CD4-positive, alpha-beta T cell treated with Interleukin-15 for 1 hour (primary cell): ENCODE measurements at regions not wholly inside any gene's neighbourhood (a gene's known extent, or its start where the extent isn't known, plus 50 kb on each side); places are given as distances from the start of the nearest gene placed in this dataset.

ENCODE experiments used
- DNase-seq: peaks from one replicate; pipeline ENCODE4 v3.0.0-alpha.2; 2020

DNA sequence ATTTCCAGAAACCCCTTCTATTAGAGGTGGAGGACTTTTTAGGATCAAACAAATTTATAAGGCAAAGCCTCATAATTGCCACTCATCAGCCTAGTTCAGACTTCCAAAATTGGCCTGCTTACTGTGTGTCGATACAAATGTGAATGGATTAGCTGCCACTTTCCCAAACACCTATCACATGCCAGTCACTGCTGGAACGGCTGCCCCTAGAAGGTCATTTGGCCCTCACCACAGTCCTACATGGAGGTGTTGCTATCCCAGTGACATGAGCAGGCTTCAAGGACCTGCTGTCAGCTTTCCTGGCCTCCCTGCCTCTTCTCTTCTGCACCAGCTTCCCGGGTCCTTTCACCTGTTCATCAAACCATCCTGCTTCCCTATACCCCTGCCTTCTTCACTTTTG, 279.2 kb upstream of the SKOR2 start:
- DNase-seq: no peak

DNA sequence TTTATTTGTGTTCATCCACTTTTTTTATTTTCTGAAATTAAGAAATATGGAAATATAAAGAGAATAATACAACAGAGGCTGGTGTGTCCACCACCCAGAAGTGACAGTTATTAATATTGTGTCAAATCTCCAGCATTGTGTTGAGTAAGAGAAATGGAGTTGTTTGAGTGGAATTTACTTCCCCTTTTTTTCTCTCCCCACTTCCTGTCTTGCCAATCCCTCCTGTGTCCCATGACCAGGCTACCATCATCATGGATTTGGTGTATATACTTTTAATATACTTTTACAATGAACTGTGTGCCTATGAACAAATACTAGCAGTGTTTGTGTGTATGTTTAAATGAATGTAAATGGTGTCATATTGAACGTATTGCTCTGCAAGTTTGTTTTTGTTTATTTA, 276.9 kb upstream of the SKOR2 start:
- DNase-seq: no peak

DNA sequence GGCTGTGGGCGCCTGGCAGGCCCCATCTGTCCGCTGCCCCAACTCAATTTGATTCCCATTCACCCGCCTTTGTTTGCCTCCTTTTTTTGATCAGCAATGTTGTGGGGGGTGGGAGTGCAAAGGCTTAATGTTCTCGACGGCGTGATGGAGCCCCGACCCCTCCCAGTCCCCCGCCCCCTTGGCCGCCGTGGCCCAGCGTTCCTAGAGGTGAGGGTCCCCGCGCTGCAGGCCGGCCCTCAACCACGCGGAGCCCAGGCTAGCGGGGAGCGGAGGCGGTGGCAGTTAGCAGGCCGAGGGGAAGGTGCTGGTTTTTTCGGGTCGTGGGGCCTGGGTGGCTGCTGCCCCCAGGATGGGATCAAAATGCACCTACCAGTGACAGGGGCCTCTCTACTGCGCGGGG, 274.7 kb upstream of the SKOR2 start:
- DNase-seq: no peak

DNA sequence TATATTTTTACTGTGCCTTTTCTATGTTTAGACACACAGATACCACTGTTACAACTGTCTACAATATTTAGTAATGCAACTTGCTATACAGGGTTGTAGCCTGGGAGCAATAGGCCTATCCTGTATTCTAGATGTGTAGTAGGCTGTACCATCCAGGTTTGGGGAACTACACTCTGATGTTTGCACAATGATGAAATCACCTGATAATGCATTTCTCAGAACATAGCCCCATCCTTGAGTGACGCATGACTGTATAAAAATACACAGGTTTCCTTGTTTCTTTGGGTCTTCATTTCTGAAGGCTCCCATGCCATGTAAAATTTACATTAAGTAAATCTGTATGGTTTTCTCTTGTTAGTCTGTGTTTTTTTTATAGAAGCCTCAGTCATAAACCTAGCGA, 270.9 kb upstream of the SKOR2 start:
- DNase-seq: no peak

DNA sequence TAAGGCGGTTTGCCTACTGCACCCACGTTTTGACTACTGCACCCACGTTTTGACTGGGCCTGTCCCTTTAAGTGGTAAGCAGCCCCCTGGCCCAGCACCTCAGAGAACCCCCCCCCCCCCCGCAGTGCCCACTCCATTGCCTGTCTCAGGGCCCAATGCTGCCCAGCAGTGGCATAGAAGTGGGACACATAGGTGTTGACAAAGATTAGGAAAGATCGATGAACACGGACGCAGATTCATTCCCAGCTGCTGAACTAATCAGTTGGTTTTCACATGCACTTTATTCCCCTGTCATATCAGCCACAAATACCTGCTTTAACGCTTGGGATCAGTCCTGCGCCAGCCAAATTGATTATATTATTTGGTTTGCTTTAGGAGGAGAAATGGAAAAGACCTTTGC, 268.8 kb upstream of the SKOR2 start:
- no peak for DNase-seq

DNA sequence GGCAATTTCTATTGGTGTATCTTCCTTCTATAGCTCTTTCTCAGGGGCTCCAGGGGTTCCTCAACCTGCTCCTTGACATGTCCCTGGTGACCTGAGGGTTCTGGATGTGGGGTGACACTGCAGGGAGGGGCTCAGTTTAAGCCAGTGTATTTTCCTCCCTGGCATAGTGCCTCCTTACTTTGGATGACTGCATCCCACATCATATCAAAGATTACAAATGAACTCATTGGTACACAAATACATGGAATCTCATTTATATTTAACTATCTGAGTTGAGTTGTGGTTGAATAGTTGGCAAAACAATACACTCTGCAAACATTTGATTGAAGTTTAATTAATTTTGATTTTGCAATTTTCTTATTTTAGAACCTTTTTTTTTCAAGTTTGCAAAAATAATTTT, 268.2 kb upstream of the SKOR2 start:
- no peak for DNase-seq

DNA sequence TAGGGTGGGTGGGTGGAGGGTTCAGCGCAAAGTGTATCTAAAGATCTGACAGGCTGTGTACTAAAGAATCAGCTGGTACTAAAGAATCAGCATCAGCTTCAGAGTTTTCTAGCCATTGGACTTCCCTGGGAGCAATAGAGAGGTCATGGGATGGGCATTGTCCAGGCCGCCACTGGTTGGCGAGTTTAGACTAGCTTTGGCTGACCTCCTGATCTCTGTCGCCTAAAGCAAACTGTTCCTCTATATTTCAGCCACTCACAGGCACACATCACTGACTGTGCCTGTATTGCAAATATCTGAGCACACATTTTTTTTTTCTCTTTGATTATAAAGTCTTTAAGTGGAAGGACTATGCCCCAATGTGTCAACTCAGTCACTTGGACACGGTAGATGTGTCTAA, 267.8 kb upstream of the SKOR2 start:
- no peak for DNase-seq

DNA sequence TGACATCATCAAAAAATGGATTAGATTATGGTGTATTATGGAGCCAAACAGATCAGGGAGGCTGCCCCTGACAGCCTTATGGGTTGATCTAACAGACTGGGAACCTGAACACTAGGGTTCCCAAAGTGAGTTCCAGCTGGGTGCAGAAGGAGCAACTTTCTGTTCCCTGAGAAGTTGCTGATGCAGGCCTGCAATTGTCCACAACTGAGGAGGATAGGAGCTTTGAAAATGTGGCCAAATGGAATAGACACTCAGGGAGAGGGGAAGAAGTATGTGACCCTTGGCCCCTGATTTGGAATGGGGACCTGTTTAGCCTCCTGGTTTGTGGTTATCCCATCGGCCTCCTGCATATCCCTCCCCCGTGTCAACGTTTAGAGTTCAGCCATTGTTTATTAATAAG, 262.2 kb upstream of the SKOR2 start:
- no peak for DNase-seq

DNA sequence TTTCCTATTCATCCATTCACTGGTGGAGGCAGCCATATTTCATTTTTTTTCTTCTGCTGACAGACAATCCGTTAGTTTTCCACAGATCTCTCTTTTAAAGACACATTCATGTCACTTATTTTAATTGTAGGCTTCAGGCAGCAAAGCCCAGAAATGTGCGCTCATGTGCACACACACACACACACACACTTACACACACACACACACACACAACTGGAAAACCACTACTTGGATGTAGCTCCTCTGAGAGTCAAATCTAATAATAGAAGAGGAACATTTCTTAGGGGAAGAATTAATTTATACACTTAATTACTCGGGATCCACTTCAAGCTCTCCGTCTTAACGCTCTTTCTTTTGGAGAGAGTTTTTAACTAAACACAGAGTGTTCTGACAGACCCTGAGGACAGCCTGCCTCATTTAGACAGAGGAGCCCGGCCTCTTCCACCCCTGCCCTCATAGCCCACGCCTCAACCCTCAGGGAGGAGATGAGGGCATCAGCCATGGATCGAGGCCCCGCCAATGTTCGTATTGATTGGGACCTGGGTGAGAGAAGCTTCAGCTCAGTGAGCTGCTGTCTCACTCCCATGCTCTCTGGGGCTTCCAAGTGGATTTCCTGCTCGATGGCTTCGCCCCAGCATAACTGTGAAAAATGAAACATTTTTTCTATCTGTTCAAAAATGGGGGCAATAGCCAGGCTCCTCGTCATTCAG, 261.4 kb upstream of the SKOR2 start:
- no peak for DNase-seq

DNA sequence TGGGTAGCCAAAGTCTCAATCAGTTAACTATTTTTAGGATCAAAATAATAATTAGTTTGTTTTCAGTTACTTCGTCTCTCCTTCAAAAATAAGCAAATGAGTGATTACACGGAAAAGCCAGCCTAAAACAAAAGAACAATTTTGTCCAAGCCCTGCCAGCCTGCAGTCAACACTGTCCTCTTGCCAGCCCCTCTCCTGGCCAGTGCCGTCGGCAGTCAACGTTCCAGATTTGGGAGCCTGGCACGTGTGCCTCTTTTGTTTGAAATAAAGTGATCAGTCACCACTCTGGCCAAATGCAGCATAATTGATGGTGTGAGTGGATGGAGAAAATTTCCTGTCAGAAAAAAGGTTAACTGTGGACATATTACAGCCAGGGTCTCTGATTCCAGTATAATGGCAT, 260.6 kb upstream of the SKOR2 start:
- DNase-seq: no peak

DNA sequence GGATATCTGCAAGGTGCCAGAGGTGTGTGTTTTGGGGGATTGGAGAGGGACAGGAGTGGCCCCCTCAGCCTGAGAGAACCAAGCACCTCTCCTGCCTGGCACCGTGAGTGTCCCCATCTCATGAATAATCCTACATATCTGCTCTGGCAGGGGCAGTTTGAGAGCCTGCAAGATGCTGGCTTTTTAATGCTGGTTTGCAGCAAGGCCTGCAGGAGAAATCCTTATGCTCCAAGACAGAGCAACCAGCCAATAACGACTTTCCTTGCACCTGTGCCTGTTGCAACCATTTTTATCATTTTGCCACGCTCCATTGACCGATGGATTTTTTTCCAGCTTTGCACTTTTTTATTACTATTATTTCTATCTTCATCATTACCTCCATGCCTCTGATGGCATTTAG, 259.4 kb upstream of the SKOR2 start:
- no peak for DNase-seq

DNA sequence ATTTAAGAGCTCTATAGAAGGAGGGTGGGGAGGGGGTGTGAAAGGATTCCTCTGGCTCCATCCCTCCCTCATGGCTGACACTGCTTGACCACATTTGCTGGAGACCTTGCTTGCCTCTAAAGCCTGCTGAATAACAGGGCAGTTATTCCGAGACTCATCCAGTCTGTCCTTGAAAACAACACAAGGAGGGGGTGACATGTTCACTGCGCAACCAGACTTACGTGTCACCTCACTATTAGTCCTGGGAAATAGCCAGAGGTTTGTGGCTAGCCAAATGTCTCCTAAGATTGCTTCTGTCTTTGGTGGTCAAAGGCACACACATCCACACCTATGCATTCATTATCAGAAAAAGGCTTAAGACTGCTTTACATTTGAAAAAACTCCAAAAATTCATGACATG, 256.2 kb upstream of the SKOR2 start:
- no peak for DNase-seq

DNA sequence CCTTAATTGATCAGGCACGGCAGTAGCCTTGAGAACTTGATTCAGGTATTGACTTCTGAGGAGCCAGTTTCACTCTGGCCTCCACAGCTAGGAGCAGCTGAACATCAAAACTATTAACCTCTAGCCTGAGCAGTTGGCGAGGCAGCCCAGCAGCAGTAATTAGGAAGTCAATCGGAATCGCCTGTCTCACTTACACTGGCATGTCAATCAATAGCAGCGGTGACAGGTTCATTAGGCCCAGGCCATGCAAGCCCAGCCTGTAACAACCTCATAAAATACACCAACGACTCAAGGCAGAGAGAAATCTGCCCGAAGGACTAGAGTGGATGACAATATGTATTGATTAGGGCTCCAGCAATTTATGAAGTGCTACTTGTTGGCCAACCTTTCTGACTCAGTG, 255.4 kb upstream of the SKOR2 start:
- no peak for DNase-seq

DNA sequence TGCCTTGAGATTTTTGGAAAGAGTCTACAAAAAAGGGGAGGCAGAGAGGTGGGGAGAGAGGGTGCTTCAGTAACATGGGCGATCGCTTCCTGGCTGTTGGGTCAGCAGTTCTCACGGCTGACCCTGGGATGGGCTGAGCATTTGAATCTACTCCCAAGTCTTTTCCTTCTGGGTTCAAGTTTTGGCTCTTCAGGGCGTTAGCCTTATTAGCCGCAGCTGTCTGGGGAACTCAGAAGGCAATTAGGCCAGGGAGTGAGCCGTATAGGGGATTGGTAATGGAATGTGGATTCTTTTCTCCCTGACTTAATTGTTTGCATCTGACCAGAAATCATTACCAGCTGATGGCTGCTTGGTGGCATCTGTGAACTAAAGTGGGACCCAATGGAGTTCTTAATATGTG, 250.5 kb upstream of the SKOR2 start:
- no peak for DNase-seq

DNA sequence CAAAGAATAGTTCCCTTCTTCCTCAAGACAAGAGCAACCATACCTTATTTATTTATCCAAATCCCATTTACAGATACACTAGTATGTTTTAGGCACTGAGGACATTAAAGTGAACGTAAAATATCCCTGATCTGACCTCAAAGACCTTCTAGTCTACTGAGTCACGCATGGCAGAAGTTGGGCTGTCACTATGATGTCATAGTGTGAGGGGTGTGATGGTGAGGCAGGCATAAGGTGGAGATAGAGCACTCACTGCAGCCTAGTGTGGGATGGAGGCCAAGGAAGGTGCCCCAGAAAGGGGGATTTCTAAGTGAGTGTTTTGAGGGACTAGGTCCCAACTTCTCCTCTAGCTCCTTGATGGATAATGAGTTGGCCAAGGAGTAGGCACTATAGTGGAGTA, 249.5 kb upstream of the SKOR2 start:
- DNase-seq: no peak

DNA sequence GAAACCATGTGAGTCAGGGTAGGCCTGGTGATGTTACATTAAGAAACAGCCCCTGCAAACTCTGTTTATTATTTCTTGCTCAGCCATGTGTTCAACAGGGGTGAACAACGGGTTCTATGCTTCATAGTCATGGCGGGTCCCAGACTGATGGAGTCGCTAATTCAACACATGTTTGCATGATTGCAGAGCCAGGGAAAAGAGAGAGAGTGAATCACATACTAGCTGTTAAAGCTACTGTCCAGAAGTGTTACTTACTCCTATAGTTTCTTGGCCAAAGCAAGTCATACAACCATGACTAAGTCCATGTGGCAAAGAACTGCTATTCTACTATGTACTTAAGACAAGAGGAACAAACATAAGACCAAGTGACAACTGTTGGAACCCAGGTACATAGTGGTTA, 241.2 kb upstream of the SKOR2 start:
- DNase-seq: no peak

DNA sequence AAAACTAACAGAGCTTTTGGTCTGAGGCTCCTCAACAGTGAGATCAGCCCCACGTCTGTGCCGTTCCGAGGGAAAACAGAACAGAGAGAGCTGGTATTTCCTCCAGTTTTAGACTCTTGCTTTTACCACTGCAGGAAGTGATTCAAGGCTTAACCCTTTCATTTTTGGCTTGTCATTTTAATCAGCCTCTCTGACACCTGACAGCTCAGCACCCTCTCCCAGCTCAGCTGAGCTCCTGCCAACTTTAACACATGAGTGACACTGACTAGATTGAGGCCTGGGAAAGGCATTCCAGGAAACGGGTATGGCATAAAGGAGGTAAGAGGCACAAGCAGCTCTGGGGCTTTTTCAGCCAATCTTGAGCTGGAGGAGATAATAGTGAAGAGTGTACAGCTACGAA, 239.4 kb upstream of the SKOR2 start:
- DNase-seq: no peak

DNA sequence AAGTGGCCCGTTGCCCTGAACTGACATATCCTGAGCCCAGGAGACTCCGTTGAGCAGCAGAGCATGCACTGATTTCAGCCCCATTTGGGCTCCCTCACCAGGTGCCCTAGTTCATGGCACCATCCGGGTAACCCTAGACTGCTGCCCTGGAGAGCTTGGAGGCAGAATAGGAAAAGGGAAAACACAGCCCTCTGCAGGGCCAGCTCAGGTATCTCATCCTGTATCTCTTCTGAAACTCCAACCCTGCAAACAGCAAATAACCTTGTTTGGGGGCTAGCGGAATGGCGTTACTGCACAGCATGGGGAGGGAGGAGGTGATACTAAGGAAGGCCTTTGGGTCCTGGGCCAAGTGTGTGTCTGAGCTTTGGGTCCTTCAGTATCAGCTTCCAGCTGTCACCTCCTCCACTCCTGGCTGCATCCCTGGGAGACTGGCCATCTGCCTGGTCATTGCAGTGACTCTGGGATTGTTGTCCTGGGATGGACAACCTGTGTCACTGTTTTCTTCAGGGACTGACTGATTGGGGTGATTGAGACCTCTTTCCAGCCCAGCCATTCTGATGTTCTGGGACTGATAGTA, 233.8 kb upstream of the SKOR2 start:
- DNase-seq: no peak

DNA sequence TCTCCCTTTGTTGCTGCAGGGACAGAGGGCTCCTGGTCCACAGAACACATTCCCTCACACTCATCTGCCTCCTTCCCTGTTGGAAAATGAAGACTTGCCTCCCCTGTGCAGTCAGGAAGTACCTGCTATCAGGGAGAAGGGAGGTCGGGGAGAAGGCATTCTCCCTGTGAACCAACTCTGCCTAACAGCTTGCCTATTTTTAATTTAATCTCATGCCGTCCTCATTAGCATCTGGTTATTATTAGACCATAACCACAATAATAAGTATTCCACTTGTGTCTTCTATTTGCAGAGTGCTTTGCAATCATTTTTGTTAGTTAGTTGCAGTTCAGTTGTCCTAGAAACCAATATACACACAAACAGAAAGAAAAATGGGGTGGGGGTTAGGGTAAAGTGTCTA, 232.6 kb upstream of the SKOR2 start:
- DNase-seq: no peak

DNA sequence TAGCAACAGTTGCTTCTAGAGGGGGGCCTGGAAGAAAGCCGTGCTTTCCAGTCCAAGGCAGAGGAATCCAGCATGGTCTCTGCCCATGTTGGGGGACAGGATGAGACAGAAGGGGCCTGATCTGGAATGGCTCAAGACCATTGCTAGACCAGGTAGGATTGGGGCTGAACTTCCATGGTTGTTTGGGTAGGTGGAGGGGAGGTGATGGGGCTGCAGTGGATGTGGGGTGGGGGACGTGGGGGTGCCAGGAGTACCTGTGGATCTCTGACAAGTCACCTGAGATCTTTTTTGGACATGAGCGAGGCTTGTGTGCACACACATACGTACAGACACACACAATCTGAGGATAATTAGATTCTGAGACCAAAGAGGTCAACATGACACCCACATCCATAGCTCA, 228.7 kb upstream of the SKOR2 start:
- no peak for DNase-seq

DNA sequence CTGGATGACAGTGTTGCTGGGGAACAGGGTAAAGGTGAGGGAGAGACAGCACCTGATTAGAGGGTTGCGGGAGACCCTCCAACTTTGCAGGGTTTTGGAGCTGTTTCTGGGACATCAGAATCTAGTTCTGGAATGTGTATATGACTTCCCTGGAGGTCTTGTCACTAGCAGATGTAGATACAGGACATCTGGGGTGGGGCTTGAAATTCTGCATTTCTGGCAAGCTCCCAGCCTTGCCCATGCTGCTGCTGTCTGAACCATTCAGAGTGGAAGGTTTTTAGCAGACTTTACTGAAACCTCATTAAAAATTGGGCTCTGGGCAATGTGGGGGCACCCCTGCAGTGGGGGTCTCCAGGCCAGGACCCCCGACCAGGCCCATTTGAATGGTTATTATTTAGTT, 220.3 kb upstream of the SKOR2 start:
- no peak for DNase-seq

DNA sequence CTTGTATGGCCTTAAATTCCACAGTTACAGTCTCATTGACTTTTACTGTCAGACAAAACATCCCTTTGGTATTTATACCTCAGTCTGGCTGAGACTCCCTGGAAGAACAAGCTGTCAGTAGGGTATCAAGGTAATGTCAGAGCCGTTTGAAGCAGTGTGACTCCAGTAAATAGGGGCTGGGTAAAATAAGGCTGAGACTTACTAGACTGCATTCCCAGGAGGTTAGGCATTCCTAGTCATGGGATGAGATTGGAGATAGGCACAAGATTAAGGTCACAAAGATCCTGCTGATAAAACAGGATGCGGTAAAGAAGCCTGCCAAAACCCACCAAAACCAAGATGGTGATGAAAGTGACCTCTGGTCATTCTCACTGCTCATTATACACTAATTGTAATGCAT, 219.5 kb upstream of the SKOR2 start:
- DNase-seq: no peak

DNA sequence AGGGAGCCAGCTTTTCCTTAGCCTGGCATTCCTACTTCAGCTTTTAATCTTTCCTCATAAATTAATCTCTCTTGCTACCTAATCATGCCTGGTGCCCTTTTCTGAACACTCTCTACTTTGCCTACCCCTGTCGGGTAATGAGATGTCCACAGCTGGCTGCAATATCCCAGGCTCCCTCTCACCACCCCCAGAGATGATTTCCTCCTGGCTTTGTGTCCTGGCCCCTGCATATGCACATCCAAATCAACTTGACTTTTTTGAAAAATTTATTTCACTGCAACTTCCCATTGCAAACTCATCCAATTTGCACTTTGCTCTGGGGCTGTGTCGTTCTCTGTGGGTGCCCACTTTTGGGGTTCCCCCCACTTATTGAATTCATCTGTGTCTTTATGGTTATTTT, 218.1 kb upstream of the SKOR2 start:
- no peak for DNase-seq

DNA sequence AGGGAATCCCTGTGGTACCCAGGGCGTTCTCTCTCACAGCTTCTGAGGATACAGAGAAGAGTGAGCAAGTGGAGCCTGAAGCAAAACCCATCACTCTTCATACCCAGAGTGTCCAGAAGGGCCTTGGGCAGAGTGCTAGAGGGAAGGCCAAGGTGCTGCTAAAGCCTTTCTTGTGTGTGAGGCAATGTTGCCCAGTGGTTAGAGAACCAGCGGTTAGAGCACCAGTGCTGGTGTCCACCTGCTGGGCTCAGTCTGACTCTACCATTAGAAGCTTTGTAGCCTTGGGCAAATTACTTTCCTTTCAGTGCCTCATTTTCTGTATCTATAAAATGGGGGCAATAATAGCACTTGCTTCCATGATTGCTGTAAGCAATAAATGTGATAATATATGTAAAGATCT, 210.5 kb upstream of the SKOR2 start:
- DNase-seq: no peak

DNA sequence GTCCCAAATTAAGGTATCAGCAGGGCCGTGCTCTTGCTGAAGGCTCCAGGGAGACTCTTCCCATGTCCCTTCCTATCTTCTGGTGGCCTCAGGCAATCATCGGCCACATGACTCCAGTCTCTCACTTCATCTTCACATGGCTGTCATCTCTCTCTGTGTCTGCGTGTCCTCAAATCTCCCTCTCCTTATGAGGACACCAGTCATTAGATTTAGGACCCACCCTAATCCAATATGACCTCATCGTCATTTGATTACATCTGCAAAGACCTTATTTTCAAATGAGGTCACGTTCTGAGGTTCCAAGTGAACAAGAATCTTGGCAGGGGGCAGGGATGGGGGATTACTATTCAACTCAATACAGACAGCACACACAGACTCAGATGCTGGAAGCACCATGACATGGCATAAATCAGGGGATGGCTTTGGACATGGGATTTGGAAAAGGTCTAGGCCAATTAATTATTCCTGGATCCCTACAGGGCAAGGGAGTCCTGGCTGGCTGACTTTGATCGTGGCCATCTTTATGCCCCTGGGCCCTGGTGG, 210.0 kb upstream of the SKOR2 start:
- no peak for DNase-seq
